H1 (cell line): ENCODE measurements at regions not wholly inside any gene's neighbourhood (a gene's known extent, or its start where the extent isn't known, plus 50 kb on each side); places are given as distances from the start of the nearest gene placed in this dataset.

Source experiments
- CTCF ChIA-PET: fragments of 300-600 bp; sonication (Branson Sonifier 250); formaldehyde crosslinking; loops from one replicate; lab custom pipeline; 2021; ENCODE audit not compliant: partially characterized antibody; lab: Charles Lee
- POLR2A ChIA-PET: fragments of 300-600 bp; sonication (Branson Sonifier 250); formaldehyde crosslinking; loops from one replicate; lab custom pipeline; 2021; ENCODE audit warnings: inconsistent platforms; ENCODE audit not compliant: partially characterized antibody; lab: Charles Lee
- DNase-seq, 2 experiments: peaks; one replicate each; pipeline versions ENCODE4 v3.0.0 to v3.0.0-alpha.2; 2010 to 2022; ENCODE audit warnings: low spot score in 2 of 2, low read depth in 1 of 2, mixed read lengths in 1 of 2
- FAIRE-seq: peaks from 2 replicates; lab custom pipeline; 2011; peaks lifted over from hg19 to GRCh38; lab: Jason Lieb, UNC
- H2AFZ ChIP-seq: 2 replicates; pipeline ENCODE4 v1.8.1; 2012; ENCODE audit warnings: low read length, inconsistent platforms
- H2AK5ac ChIP-seq: 2 replicates; pipeline ENCODE4 v1.6.1; 2013; ENCODE audit warnings: low read depth, low read length
- H2BK120ac ChIP-seq: replicated peaks from 2 replicates; pipeline ENCODE3; 2013; ENCODE audit warnings: low read depth, low read length, inconsistent platforms
- H2BK12ac ChIP-seq: 2 replicates; pipeline ENCODE4 v1.6.1; 2013; ENCODE audit warnings: low read depth, low read length
- H2BK15ac ChIP-seq: 2 replicates; pipeline ENCODE4 v1.6.1; 2013; ENCODE audit warnings: low read length
- H2BK20ac ChIP-seq: 2 replicates; pipeline ENCODE4 v1.6.1; 2013; ENCODE audit warnings: low read length
- H2BK5ac ChIP-seq: 2 replicates; pipeline ENCODE4 v1.6.1; 2013; ENCODE audit warnings: low read depth, low read length
- H3K14ac ChIP-seq: 2 replicates; pipeline ENCODE4 v1.6.1; 2013; ENCODE audit warnings: inconsistent platforms; ENCODE audit not compliant: insufficient read length
- H3K18ac ChIP-seq: 2 replicates; pipeline ENCODE4 v1.6.1; 2013; ENCODE audit warnings: low read length; ENCODE audit errors: extremely low read depth
- H3K23ac ChIP-seq: 2 replicates; pipeline ENCODE4 v1.6.1; 2013; ENCODE audit warnings: inconsistent platforms; ENCODE audit not compliant: insufficient read length
- H3K23me2 ChIP-seq: 2 replicates; pipeline ENCODE4 v1.6.1; 2013; ENCODE audit warnings: low read depth, low read length
- H3K27ac ChIP-seq: 2 replicates; pipeline ENCODE4 v1.6.1; 2011; ENCODE audit warnings: low read depth, low read length, inconsistent platforms
- H3K27me3 ChIP-seq, 4 experiments: replicated peaks in 1 of 4; 1 replicate in 1 of 4; 2 replicates in 3 of 4; pipeline versions ENCODE4 v1.6.1 to v1.8.1; 2011 to 2013; ENCODE audit warnings: low read length in 3 of 4, mild to moderate bottlenecking in 3 of 4, inconsistent platforms in 2 of 4, mixed read lengths in 2 of 4, moderate library complexity in 1 of 4; ENCODE audit not compliant: control insufficient read depth in 3 of 4, insufficient read depth in 3 of 4; ENCODE audit errors: extremely low read depth in 1 of 4
- H3K36me3 ChIP-seq, 4 experiments: 2 replicates each; pipeline versions ENCODE4 v1.6.1 to v1.8.1; 2011 to 2013; ENCODE audit warnings: mild to moderate bottlenecking in 4 of 4, low read length in 3 of 4, moderate library complexity in 2 of 4, control low read depth in 1 of 4, inconsistent platforms in 1 of 4; ENCODE audit not compliant: insufficient read depth in 4 of 4, control insufficient read depth in 2 of 4
- H3K4ac ChIP-seq: replicated peaks from 2 replicates; pipeline ENCODE3; 2013; ENCODE audit warnings: low read length, low read depth, mixed read lengths, inconsistent platforms; ENCODE audit not compliant: insufficient read length
- H3K4me1 ChIP-seq, 4 experiments: replicated peaks in 1 of 4; 1 replicate in 1 of 4; 2 replicates in 3 of 4; pipeline versions ENCODE4 v1.6.1 to v1.8.1; 2011 to 2013; ENCODE audit warnings: low read length in 3 of 4, inconsistent platforms in 2 of 4, mixed read lengths in 1 of 4; ENCODE audit not compliant: insufficient read depth in 4 of 4, control insufficient read depth in 3 of 4
- H3K4me2 ChIP-seq, 2 experiments: 2 replicates each; pipeline versions ENCODE4 v1.6.1 to v1.8.1; 2011 to 2013; ENCODE audit warnings: low read depth in 2 of 2, low read length in 2 of 2, control low read depth in 1 of 2, inconsistent platforms in 1 of 2, mild to moderate bottlenecking in 1 of 2; ENCODE audit not compliant: insufficient read depth in 1 of 2
- H3K4me3 ChIP-seq, 4 experiments: fragments of 200-600, 300-600 bp in 1 of 4; sonication (generic), shearing (Covaris generic), sonication (Bioruptor Twin) in 1 of 4; 2 replicates each; pipeline versions ENCODE4 v1.5.1 to v1.8.1; 2011 to 2016; ENCODE audit warnings: low read length in 4 of 4, low read depth in 3 of 4, control low read depth in 2 of 4, inconsistent platforms in 2 of 4, mild to moderate bottlenecking in 2 of 4, mixed read lengths in 1 of 4, moderate library complexity in 1 of 4; ENCODE audit not compliant: insufficient read depth in 2 of 4; ENCODE audit errors: extremely low read depth in 1 of 4
- H3K56ac ChIP-seq: replicated peaks from 2 replicates; pipeline ENCODE3; 2013; ENCODE audit warnings: low read depth, mild to moderate bottlenecking, mixed read lengths, low read length, inconsistent platforms; ENCODE audit not compliant: insufficient read length
- H3K79me1 ChIP-seq: 2 replicates; pipeline ENCODE4 v1.6.1; 2013; ENCODE audit warnings: low read depth, low read length, control low read depth
- H3K79me2 ChIP-seq, 2 experiments: 2 replicates each; pipeline versions ENCODE4 v1.6.1 to v1.8.1; 2012 to 2013; ENCODE audit warnings: low read length in 2 of 2, mild to moderate bottlenecking in 2 of 2, inconsistent platforms in 1 of 2; ENCODE audit not compliant: insufficient read depth in 2 of 2, control insufficient read depth in 1 of 2
- H3K9ac ChIP-seq, 4 experiments: replicated peaks in 1 of 4; 1 replicate in 1 of 4; 2 replicates in 3 of 4; pipeline versions ENCODE4 v1.6.1 to v1.8.1; 2011 to 2013; ENCODE audit warnings: low read depth in 3 of 4, low read length in 3 of 4, control low read depth in 2 of 4, mild to moderate bottlenecking in 2 of 4, moderate library complexity in 2 of 4, inconsistent platforms in 1 of 4; ENCODE audit errors: extremely low read depth in 1 of 4
- H3K9me3 ChIP-seq, 2 experiments: 2 replicates each; pipeline versions ENCODE4 v1.6.1 to v1.8.1; 2012 to 2013; ENCODE audit warnings: mild to moderate bottlenecking in 2 of 2, moderate library complexity in 2 of 2, control low read depth in 1 of 2, inconsistent platforms in 1 of 2, low read depth in 1 of 2, low read length in 1 of 2, mixed read lengths in 1 of 2; ENCODE audit not compliant: insufficient read depth in 2 of 2
- H4K20me1 ChIP-seq, 2 experiments: replicated peaks in 1 of 2; 2 replicates each; pipeline versions ENCODE3 to v1.8.1; 2011 to 2013; ENCODE audit warnings: inconsistent platforms in 2 of 2, low read length in 2 of 2, mild to moderate bottlenecking in 1 of 2; ENCODE audit not compliant: insufficient read depth in 2 of 2, control insufficient read depth in 1 of 2
- H4K5ac ChIP-seq: 2 replicates; pipeline ENCODE4 v1.6.1; 2013; ENCODE audit warnings: low read length, low read depth, mixed read lengths, inconsistent platforms; ENCODE audit not compliant: insufficient read length
- H4K8ac ChIP-seq: 2 replicates; pipeline ENCODE4 v1.8.0; 2013; ENCODE audit warnings: mild to moderate bottlenecking, moderate library complexity, low read length, inconsistent platforms; ENCODE audit not compliant: insufficient read depth; ENCODE audit errors: extremely low read depth
- H4K91ac ChIP-seq: replicated peaks from 2 replicates; pipeline ENCODE3; 2013; ENCODE audit warnings: low read length, mixed read lengths, inconsistent platforms; ENCODE audit not compliant: insufficient read length
- EP300 ChIP-seq, 2 experiments: IDR thresholded peaks; 1 replicate in 1 of 2; 2 replicates in 1 of 2; pipeline ENCODE4 v1.6.1; 2011 to 2012; ENCODE audit warnings: low read depth in 2 of 2, low read length in 2 of 2, mild to moderate bottlenecking in 2 of 2, borderline replicate concordance in 1 of 2, inconsistent platforms in 1 of 2, moderate library complexity in 1 of 2
- GTF2F1 ChIP-seq: IDR thresholded peaks from 2 replicates; pipeline ENCODE4 v1.6.1; 2012; ENCODE audit warnings: low read depth, low read length, improper control_type of control experiment, borderline replicate concordance
- SUZ12 ChIP-seq: fragments of 200-600 bp; sonication (generic); IDR thresholded peaks from 2 replicates; pipeline ENCODE4 v1.6.1; 2012; ENCODE audit warnings: mild to moderate bottlenecking, inconsistent platforms, low read length, moderate library complexity, mixed read lengths
- WGBS, 2 experiments: shearing (Covaris generic) in 1 of 2; methylation state at CpG; one replicate each; pipeline versions ENCODE4 v1.1.6 to v1.1.7; 2013 to 2015; ENCODE audit warnings: low lambda C conversion rate in 2 of 2, mixed read lengths in 2 of 2, inconsistent platforms in 1 of 2, low coverage in 1 of 2, missing lambda C conversion rate in 1 of 2; ENCODE audit not compliant: insufficient replicate concordance in 2 of 2, insufficient coverage in 1 of 2, insufficient read length in 1 of 2; ENCODE audit errors: extremely low coverage in 1 of 2, missing lambda C conversion rate in 1 of 2; 5-methylcytosine and 5-hydroxymethylcytosine counted together

DNA sequence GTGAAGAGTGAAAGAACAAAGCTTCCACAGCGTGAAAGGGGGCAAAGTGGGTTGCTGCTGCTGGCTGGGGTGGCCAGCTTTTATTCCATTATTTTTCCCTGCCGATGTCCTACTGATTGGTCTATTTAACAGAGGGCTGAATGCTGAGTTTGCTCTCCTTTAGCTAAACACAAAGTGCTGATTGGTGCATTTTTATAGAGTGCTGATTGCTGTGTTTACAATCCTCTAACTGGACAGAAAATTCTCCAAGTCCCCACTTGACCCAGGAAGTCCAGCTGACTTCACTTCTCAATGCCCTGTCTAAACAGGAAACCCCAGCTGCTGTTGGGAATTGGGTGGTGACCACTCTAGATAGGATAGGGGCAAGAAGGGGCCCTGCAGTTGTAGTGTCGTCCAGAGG, 335.6 kb upstream of the RBMY1B start:
- H2BK5ac ChIP-seq: no peak overlapping the region
- H3K36me3 ChIP-seq: no peaks in the 10 kb centered on the region
- H3K4me2 ChIP-seq: no peak overlapping the region
- no peaks in the 10 kb centered on the region for H3K27me3 ChIP-seq
- H3K23ac ChIP-seq: no peak overlapping the region
- H2AFZ ChIP-seq: no peak overlapping the region
- H4K20me1 ChIP-seq: no peaks in the 10 kb centered on the region
- H2AK5ac ChIP-seq: no peak overlapping the region
- H4K91ac ChIP-seq: no peak overlapping the region
- no peak overlapping the region for H2BK12ac ChIP-seq
- H2BK120ac ChIP-seq: no peak overlapping the region
- no peak overlapping the region for H3K9ac ChIP-seq
- 44% methylated on average over 3 of the region's 3 CpGs; no CpG with 5 or more reads in 1 of the 2 experiments for WGBS, 2 experiments
- no peak overlapping the region for H3K4me3 ChIP-seq
- TF ChIP-seq EP300 (IDR thresholded peaks at IDR 0.05; ENCODE audit: borderline replicate concordance in 1 of 2, low read depth in 2 of 2, low read length in 2 of 2) (no peak), GTF2F1 (no peak), SUZ12 (no peak)
- FAIRE-seq (no peak), DNase-seq (no peak)
- no peak overlapping the region for H3K27ac ChIP-seq
- H3K56ac ChIP-seq: no peak overlapping the region
- no peak overlapping the region for H2BK20ac ChIP-seq
- no peak overlapping the region for H4K5ac ChIP-seq
- no peak overlapping the region for H3K18ac ChIP-seq
- H3K79me2 ChIP-seq: no peaks in the 10 kb centered on the region
- no peaks in the 10 kb centered on the region for H3K23me2 ChIP-seq
- no peak overlapping the region for H3K4ac ChIP-seq
- H3K14ac ChIP-seq: no peak overlapping the region
- H2BK15ac ChIP-seq: no peak overlapping the region
- H3K4me1 ChIP-seq: no peaks in the 10 kb centered on the region
- ChIA-PET POLR2A (no interaction called here), CTCF (no interaction called here)
- no peak overlapping the region for H4K8ac ChIP-seq
- no peaks in the 10 kb centered on the region for H3K79me1 ChIP-seq
- peaks cover 2 to 28% of the 10 kb centered on the region in 2 experiments; a peak in 3 of 4 replicates for H3K9me3 ChIP-seq
